Iris pigment epithelial cell (primary cell): ENCODE measurements at regions not wholly inside any gene's neighbourhood (a gene's known extent, or its start where the extent isn't known, plus 50 kb on each side); places are given as distances from the start of the nearest gene placed in this dataset.

ENCODE experiments used
- DNase-seq: peaks from one replicate; pipeline ENCODE4 v3.0.0-alpha.2; 2011; ENCODE audit warnings: low read depth

DNA sequence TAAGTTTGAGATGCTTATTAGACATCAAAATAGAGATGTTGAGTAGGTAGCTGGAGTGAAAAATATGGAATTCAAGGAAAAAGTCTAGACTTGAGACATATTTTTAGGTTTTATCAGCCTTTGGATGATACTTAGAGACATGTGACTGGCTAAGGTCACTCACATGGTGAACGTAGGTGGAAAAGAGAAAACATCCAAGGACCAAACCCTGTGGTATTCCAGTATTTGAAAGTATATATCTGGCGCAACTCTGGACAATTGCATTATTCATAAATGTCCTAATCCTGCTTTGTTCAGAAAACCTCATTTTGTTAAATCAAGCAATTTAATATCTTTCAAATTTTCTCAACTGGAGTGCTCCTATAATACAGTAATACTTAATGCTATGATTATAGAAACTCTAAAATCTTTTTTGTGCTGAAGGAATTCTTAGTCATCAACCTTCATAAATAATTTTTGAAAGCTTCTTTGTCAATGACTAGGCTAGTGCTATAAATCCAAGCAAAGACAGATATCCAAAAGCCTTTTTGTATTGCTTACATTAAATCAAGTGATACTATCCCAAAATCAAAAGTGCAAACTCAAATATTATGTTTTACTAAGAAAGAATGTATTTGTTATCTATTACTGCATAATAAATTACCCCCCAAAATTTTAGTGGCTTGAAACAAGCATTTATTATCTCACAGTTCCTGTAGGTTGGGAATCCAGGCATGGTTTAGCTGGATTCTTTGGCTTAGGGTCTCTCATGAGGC is 452.0 kb downstream of the ENC1 start:
- DNase-seq, result no peak

DNA sequence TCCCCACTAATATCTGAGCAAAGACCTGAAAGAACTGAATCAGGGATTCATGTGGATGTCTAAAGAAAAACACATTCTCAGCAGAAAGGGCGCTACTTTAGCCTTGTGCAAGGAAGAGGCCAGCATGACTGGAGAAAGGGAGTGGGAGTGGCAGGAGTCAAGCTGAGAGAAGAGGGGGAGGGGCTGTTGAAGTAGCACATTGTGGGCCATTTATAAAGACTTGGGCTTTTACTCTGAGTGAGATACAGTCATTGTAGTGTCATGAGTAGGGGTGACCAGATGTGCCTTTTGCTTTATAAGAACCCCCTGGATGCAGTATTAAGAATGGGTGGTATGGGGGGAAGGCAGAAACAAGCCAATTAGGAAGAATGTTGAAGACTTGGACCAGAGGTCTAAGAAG is 452.8 kb downstream of the ENC1 start:
- no peak for DNase-seq

DNA sequence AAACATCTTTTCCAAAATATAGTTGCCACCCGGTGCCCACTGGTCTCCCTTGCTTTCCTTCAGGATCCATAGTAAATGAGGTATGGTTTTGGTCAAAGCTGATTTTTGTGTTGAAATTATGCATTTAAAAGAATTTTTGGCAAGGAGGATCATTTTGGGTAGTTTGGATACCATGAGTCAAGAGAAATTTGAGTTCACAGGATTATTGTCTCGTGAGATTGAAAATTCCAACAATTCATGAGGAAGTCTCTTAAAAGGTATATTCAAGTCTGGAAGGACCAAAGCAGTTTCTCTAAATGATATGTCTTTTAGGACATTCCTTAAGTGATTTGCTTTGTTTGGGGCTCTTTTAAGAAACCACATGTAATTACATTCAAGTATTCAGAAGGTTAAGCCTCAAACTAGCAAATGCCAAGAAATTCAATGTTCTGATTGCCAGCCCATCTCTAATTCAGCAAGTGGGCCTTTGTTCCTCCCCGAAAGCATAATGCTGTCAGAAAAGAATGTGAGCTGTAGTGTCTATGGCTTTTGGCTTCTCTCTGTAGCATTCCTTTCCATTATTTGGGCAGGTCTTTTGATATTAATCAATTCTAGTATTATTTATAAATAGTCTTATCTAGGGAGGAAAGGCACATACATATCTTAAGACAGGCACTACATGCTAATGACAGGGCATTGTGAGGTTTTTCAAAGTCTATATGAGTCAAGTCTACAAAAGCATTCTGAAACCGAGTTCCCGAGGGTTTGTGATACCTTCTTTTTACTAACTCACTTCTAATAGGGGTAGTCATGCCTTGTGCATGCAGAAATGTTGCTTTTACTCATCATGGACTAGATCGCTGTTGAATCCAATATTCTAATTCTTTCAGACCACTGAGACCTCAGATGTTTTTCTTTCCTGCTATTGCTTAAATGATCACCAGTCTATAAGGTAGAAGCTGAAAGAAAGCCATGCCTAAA is 453.9 kb downstream of the ENC1 start:
- no peak for DNase-seq

DNA sequence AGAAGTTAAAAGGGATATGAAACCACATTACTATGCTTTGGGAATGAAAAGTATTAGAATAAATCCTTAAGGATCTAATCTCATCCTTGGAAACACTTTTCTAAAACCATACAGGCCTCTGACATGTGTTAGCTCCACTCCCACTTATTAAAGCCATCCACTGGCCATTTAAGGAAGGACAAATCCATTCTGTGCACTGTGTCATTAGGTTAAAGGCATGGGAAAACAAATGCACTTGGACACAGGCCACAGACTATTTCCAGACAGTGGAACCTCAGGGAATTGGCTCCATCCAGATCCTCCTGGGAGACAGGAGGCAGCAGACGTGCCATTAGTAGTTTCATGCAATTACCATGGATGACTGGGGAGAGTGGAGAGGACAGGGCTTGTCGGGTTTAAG is 454.9 kb downstream of the ENC1 start:
- DNase-seq, result no peak

DNA sequence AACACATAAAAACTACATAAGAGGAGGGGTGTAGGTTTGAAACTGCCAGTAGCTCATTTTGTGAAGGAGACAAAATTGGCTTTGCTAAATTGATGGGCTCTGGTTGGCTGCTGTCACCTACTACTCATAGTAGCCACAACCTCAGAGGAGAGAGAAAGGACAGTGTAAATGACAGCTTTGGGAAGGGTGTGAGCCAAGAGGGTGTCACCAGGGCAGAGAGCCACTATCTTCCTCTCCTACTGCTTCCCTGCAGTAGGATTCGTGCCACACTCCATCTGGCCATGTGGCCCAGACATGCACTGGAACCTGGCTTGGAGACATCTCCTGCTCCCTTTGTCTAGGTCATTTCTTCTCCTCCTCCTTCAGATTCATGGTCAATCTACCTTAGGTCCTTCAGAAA is 455.9 kb downstream of the ENC1 start:
- DNase-seq, result no peak

GRCh38 chr5:74183041-74183440 is 457.5 kb downstream of the ENC1 start:
- no peak for DNase-seq

- DNase-seq, result no peak
These were observed 457.9 kb downstream of the ENC1 start for GRCh38 chr5:74182603-74183002.

DNA sequence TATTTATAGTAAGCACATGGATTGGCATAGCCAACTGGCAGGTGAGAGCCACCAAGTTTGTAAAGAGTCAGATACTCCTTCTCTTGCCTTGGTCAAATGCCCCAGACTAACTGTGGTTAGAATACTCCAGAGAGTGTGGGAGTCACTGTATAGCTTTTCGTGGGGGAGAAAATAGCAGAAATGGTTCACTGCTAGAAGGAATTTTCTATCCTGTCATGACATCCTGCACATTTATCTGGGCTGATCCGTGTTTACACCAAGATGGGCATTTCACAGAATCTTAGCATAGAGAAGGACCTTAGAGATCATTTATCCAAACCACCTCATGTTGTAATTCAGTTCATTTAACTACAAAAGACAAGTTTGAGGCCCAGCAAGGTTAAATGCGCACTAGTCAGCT is 460.8 kb downstream of the ENC1 start:
- DNase-seq, result no peak

GRCh38 chr5:74179179-74179578 is 461.3 kb downstream of the ENC1 start:
- peak; percentile 87 for DNase-seq

DNA sequence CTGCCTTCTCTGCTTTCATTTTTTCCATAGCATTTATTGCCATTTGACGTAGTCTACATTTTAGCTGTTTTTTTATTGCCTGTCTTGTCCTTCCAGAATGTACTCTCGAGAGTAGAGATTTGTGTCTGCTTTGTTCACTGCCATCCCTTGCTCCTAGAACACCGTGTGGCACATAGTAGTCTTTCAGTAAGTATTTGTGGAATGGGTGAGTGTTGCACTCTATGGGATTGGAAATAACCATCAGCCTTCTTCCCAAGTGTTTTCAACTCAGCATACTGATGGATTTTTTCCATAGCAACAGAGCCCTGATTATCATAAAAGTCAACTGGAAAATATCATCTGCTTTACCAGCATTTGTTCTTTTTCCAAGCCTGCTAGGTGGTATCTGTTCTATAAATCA is 462.6 kb downstream of the ENC1 start:
- no peak for DNase-seq

- no peak for DNase-seq
These were observed 466.2 kb downstream of the ENC1 start for GRCh38 chr5:74174366-74174765.

DNA sequence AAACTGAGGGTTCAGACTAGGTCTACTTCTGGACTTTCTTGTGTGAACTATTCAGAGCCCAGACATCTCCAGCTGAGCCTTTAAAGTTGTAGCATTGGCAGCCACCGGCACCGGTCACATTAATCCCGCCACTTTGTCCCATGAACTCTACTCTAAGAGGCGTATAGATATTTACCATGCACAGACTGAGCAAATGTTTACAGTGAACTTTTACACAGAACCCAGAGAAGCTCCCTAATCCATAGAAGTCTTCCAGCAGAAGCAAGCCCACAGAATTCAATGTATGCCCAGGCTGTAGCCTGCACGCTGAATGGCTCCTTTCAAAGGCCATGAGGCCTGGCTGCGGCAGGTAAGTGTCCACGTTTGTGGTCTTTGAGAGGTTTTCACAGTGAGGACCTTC is 466.9 kb downstream of the ENC1 start:
- DNase-seq, result no peak

- DNase-seq, result no peak
These were observed 467.3 kb downstream of the ENC1 start for GRCh38 chr5:74173241-74173640.

- no peak for DNase-seq
These were observed 470.8 kb downstream of the ENC1 start for GRCh38 chr5:74169701-74170100.

DNA sequence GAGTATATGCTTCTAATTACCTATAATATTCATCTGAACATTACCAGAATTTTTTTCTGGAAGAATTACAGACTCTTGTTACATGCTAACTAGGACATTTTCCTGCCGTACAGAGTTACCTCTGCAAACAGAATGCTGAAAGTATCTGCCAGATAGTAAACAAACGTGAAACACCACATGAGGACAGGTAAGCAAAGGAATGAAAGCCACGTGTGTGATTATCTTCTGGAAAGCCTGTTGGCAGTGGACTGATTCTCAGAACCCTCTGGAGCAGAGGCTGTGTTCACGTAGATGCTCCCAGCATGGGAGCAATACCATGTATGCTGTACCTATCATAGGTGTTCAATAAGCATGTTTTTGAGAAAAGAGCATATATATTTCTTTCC is 472.6 kb downstream of the ENC1 start:
- DNase-seq, result no peak

- DNase-seq, result peak; percentile 89
These were observed 473.2 kb downstream of the ENC1 start for GRCh38 chr5:74167206-74167929.

DNA sequence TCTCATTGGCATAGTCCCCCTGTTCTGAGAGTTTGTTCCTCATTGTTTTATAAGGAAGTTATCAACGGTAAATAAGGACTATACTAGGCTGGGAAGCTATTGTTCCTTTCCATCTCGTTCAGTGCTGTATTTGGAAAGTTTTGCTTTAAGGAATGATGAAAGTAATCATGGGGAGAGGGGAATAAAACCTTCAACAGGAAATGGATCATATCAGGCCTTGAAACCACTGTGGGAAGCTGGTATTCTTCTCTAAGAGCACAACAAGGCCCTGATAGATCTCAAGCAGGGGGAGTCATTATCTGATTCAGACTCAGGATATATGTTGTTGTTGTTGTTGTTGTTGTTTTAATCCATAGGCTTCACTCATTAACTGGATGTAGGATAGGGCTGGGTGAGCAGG is 474.5 kb downstream of the ENC1 start:
- peak; percentile 69 for DNase-seq

- no peak for DNase-seq
These were observed 475.7 kb downstream of the ENC1 start for GRCh38 chr5:74164725-74165235.

DNA sequence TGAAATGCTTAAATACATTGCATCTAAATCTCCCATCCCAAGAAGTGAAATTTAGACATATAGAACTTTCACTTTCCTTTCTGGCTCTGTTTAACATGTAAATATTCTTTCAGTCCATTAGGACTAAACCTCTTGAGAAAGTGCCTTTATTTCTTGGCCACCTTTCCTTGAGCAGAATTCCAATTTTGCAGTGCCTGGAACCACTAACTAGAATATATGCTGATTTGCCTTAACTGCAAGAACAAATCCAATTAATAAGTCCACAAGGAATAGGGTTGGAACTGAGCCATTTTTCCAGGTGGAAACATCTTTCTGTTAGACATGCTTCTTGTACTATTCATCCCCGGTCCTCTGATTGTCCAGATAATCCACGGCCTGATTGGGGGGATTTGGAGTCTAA is 478.0 kb downstream of the ENC1 start:
- DNase-seq, result no peak

- no peak for DNase-seq
These were observed 479.4 kb downstream of the ENC1 start for GRCh38 chr5:74161170-74161569.

GRCh38 chr5:74156728-74157383 is 483.7 kb downstream of the ENC1 start:
- no peak for DNase-seq

GRCh38 chr5:74155501-74155900 is 485.0 kb downstream of the ENC1 start:
- no peak for DNase-seq
